Lung (tissue), 11 donors: ENCODE measurements at regions not wholly inside any gene's neighbourhood (a gene's known extent, or its start where the extent isn't known, plus 50 kb on each side); places are given as distances from the start of the nearest gene placed in this dataset.
A peak's percentile ranks its signal among the peaks of the same experiment; 100 is the strongest.
"Not testable (repeated sequence)": the region's sequence is repeated elsewhere in the genome, so short reads cannot be mapped to it uniquely, and the experiment has no call there.

Experiments
- ATAC-seq: fragments of 200-7000 bp; cut with Tn5 transposase; one replicate; pipeline ENCODE4 v1.9.1; 2020; ENCODE audit warnings: moderate number of reproducible peaks; ENCODE audit not compliant: insufficient read depth, low FRiP score
- DNase-seq, 3 donors: peaks; one replicate each; pipeline ENCODE4 v3.0.0-alpha.2; 2013 to 2017
- H3K27ac ChIP-seq, 2 donors: one replicate each; pipeline ENCODE4 v1.5.1; 2013; ENCODE audit warnings: mild to moderate bottlenecking in 2 of 2, moderate library complexity in 2 of 2, control low read depth in 1 of 2, inconsistent platforms in 1 of 2, low read depth in 1 of 2, low read length in 1 of 2
- H3K27me3 ChIP-seq, 3 donors: one replicate each; pipeline ENCODE4 v1.5.1; 2013; ENCODE audit warnings: low read length in 2 of 3; ENCODE audit not compliant: control insufficient read depth in 3 of 3, insufficient read depth in 3 of 3
- H3K36me3 ChIP-seq, 4 donors: one replicate each; pipeline ENCODE4 v1.5.1; 2013; ENCODE audit warnings: low read length in 4 of 4, mild to moderate bottlenecking in 1 of 4, moderate library complexity in 1 of 4; ENCODE audit not compliant: control insufficient read depth in 4 of 4, insufficient read depth in 4 of 4
- H3K4me1 ChIP-seq, 5 donors: one replicate each; pipeline ENCODE4 v1.5.1; 2013; ENCODE audit warnings: low read length in 5 of 5, mild to moderate bottlenecking in 2 of 5, moderate library complexity in 1 of 5; ENCODE audit not compliant: control insufficient read depth in 5 of 5, insufficient read depth in 5 of 5
- H3K4me3 ChIP-seq: one replicate; pipeline ENCODE4 v1.5.1; 2013; ENCODE audit warnings: mild to moderate bottlenecking, control low read depth, moderate library complexity
- H3K9ac ChIP-seq, 2 donors: one replicate each; pipeline ENCODE4 v1.5.1; 2013; ENCODE audit warnings: low read length in 2 of 2, control low read depth in 1 of 2; ENCODE audit not compliant: insufficient read depth in 1 of 2
- H3K9me3 ChIP-seq, 4 donors: one replicate each; pipeline ENCODE4 v1.5.1; 2013; ENCODE audit warnings: low read length in 3 of 4, mild to moderate bottlenecking in 1 of 4, moderate library complexity in 1 of 4; ENCODE audit not compliant: control insufficient read depth in 4 of 4, insufficient read depth in 3 of 4
- WGBS, 2 donors: extraction: QIAGEN DNeasy Blood & Tissue Kit; methylation state at CpG; one replicate each; pipeline ENCODE4 v1.1.7; 2013; 5-methylcytosine and 5-hydroxymethylcytosine counted together
- TF ChIP-seq, protein P1 (sequence below): IDR thresholded peaks from 2 replicates; pipeline ENCODE4 v1.5.1; 2012; ENCODE audit warnings: mild to moderate bottlenecking; ENCODE audit errors: control extremely low read depth, extremely low read depth
- donor health status: control.
- donor health status: control.
- donor health status: Bipolar disorder and iron deficiency.
- donor health status: healthy.
- donor health status: DM: yes; HTN: yes; CAD: no.

DNA sequence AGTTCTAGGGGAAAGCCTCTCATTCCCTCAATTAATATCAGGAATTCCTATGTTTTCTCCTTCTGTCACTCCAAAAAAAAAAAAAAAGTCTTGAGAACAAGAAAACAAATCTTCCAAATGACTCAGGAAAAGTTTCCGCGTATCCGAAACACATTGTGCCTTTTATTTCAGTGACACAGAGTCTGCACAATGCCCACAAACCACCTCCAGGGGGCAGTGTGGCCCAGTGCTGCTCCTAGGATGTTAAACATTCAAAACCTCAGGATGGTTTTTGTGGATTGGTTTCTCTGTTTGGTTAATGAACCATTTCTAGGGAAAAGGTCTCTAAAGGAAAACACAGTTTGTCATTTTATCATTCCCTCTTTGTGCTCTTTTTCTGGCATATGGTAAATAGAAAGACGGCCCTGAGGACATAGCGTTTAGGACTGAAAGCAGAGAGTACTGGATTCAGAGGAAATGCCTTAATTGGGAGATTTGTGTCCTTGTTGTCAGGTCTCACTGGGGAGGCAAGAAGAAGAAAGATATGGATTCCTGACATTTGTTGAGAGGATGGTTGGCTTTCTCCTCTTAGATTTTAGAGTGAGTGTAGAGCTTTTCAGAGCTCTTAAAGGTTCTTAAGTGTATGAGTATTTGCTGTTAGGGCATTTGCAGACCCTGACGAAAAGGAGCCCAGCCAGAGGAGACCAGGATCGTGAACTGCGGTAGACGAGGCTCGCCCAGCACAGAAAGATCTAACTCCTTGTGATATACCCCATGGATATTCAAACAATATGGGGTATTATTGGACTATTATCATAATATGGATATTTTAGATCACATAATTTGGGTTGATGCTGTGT lies 65.7 kb upstream of the MAP9 start:
- whole genome bisulfite sequencing, 2 donors: 41 to 56% methylated on average over 10 of the region's 10 CpGs
- Histone ChIP-seq H3K4me1 (peaks cover 0 to 15% (median 0%) of the 10 kb centered on the region in 5 donors), H3K36me3 (no peaks in the 10 kb centered on the region), H3K9me3 (peaks cover 0 to 2% (median 0%) of the 10 kb centered on the region in 4 donors), H3K4me3 (no peak overlapping the region), H3K27me3 (no peaks in the 10 kb centered on the region), H3K27ac (no peak overlapping the region), H3K9ac (peak overlapping the region in 1 of 2 donors; percentile 66)
- TF ChIP-seq, protein P1, sequence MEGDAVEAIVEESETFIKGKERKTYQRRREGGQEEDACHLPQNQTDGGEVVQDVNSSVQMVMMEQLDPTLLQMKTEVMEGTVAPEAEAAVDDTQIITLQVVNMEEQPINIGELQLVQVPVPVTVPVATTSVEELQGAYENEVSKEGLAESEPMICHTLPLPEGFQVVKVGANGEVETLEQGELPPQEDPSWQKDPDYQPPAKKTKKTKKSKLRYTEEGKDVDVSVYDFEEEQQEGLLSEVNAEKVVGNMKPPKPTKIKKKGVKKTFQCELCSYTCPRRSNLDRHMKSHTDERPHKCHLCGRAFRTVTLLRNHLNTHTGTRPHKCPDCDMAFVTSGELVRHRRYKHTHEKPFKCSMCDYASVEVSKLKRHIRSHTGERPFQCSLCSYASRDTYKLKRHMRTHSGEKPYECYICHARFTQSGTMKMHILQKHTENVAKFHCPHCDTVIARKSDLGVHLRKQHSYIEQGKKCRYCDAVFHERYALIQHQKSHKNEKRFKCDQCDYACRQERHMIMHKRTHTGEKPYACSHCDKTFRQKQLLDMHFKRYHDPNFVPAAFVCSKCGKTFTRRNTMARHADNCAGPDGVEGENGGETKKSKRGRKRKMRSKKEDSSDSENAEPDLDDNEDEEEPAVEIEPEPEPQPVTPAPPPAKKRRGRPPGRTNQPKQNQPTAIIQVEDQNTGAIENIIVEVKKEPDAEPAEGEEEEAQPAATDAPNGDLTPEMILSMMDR: peak; percentile 84
- ATAC-seq: peak; percentile 86
- peak; percentile 84 to 94 (median 92) for DNase-seq

DNA sequence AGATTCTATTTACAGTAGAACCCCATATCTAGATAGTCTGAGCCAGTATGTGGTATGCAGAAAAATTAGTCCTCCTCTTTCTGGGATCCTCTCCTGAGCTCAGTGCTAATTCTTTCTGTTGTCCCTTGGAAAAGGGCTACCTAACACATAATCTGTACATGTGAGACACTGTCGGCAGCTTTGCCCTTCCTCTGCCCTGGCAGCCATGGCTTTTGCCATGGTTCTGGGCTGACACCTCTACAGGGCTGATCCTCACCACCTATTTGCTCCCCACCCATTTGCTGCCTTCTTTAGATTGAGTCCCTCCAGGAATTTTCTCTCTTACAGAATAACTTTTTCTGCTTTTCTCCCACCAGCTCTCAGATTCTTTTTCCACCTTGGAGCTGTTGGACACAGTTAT lies 64.7 kb upstream of the MAP9 start:
- Histone ChIP-seq H3K4me1 (peaks cover 0 to 15% (median 0%) of the 10 kb centered on the region in 5 donors), H3K27me3 (no peaks in the 10 kb centered on the region), H3K9me3 (peaks cover 0 to 2% (median 0%) of the 10 kb centered on the region in 4 donors), H3K36me3 (no peaks in the 10 kb centered on the region), H3K27ac (no peak overlapping the region), H3K9ac (no peak overlapping the region), H3K4me3 (no peak overlapping the region)
- TF ChIP-seq, protein P1: no peak
- WGBS, 2 donors: 61 to 81% methylated on average over 1 of the region's 1 CpG
- ATAC-seq: no peak
- DNase-seq: no peak

DNA sequence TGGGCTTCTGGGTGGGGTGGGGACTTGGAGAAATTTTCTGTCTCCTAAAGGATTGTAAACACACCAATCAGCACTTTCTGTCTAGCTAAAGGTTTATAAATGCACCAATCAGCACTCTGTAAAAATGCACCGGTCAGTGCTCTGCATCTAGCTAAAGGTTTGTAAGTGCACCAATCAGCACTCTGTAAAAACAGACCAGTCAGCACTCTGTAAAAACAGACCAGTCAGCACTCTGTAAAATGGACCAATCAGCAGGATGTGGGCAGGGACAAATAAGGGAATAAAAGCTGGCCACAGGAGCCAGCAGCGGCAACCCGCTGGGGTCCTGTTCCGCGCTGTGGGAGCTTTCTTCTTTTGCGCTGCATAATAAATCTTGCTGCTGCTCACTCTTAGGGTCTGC lies 63.0 kb upstream of the MAP9 start:
- not testable (repeated sequence) for H3K36me3 ChIP-seq, H3K27ac ChIP-seq, H3K4me3 ChIP-seq, H3K27me3 ChIP-seq, H3K9ac ChIP-seq, ATAC-seq, H3K9me3 ChIP-seq, DNase-seq
- peaks cover 0 to 15% (median 0%) of the 10 kb centered on the region in 5 donors for H3K4me1 ChIP-seq
- WGBS, 2 donors: 97 to 98% methylated on average over 6 of the region's 6 CpGs

DNA sequence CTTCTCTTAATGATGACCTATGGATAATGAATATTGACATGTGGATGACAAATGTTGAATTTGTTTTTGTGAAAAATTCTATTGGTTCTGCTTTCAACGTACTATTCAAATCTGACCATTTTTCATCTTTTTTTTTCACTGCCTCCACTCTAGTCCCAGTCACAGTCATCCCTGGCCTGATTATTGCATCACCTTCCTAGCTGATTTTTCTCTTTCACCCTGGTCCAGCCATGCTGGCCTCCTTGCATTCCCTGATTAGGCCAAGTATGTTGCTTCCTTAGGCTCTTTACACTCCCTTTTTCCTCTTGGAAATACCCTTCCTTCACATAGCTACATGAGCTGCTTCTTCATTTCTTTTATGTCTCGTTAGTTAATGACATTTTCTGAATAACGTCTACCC lies 58.1 kb upstream of the MAP9 start:
- no peaks in the 10 kb centered on the region for H3K27me3 ChIP-seq
- TF ChIP-seq, protein P1: no peak
- H3K9ac ChIP-seq: no peak overlapping the region
- H3K9me3 ChIP-seq: no peaks in the 10 kb centered on the region
- ATAC-seq: no peak
- 89 to 93% methylated on average over 3 of the region's 3 CpGs for WGBS, 2 donors
- no peak overlapping the region for H3K27ac ChIP-seq
- no peaks in the 10 kb centered on the region for H3K36me3 ChIP-seq
- peaks cover 0 to 18% (median 7%) of the 10 kb centered on the region in 5 donors for H3K4me1 ChIP-seq
- no peak overlapping the region for H3K4me3 ChIP-seq
- DNase-seq: no peak
